Endothelial cell of umbilical vein (primary cell): ENCODE measurements at regions not wholly inside any gene's neighbourhood (a gene's known extent, or its start where the extent isn't known, plus 50 kb on each side); places are given as distances from the start of the nearest gene placed in this dataset.

Source experiments
- BruUV-seq: library from RNA; stranded (reverse); fragments of 400-500 nt; replicated peaks from 2 replicates; lab custom pipeline; 2021; lab: Mats Ljungman, UMichigan
- CTCF ChIA-PET: fragments of 300-600, 350-600 bp; sonication (Branson Sonifier 250); formaldehyde crosslinking; loops from one replicate; lab custom pipeline; 2021; ENCODE audit warnings: antibody characterized with exemption, inconsistent platforms; lab: Charles Lee
- POLR2A ChIA-PET: fragments of 300-600, 350-600 bp; sonication (Branson Sonifier 250); formaldehyde crosslinking; loops from one replicate; lab custom pipeline; 2021; ENCODE audit warnings: antibody characterized with exemption, inconsistent platforms; lab: Charles Lee
- DNase-seq: peaks from one replicate; pipeline ENCODE4 v3.0.0-alpha.2; 2011; ENCODE audit warnings: low read depth, low spot score
- FAIRE-seq: peaks from 2 replicates; lab custom pipeline; 2011; peaks lifted over from hg19 to GRCh38; lab: Jason Lieb, UNC
- H2AFZ ChIP-seq: 2 replicates; pipeline ENCODE4 v1.6.0; 2012; ENCODE audit warnings: low read depth, low read length, control low read depth, inconsistent platforms
- H3K27ac ChIP-seq: 2 replicates; pipeline ENCODE4 v1.5.1; 2011; ENCODE audit warnings: low read depth, mild to moderate bottlenecking, control low read depth, low read length, moderate library complexity; ENCODE audit not compliant: insufficient read depth
- H3K27me3 ChIP-seq, 2 experiments: 2 replicates each; pipeline versions ENCODE4 v1.6.0 to v1.6.1; 2011; ENCODE audit warnings: low read length in 2 of 2, mixed read lengths in 1 of 2; ENCODE audit not compliant: control insufficient read depth in 2 of 2, insufficient read depth in 2 of 2
- H3K36me3 ChIP-seq, 2 experiments: 2 replicates in 1 of 2; 3 replicates in 1 of 2; pipeline ENCODE4 v1.5.1; 2011; ENCODE audit warnings: low read length in 2 of 2, mild to moderate bottlenecking in 1 of 2, moderate library complexity in 1 of 2; ENCODE audit not compliant: control insufficient read depth in 2 of 2, insufficient read depth in 2 of 2; ENCODE audit errors: extremely low read depth in 1 of 2
- H3K4me1 ChIP-seq: 3 replicates; pipeline ENCODE4 v1.5.1; 2011; ENCODE audit warnings: mild to moderate bottlenecking, low read length; ENCODE audit not compliant: control insufficient read depth, insufficient read depth; ENCODE audit errors: extremely low read depth
- H3K4me2 ChIP-seq: 2 replicates; pipeline ENCODE4 v1.6.1; 2011; ENCODE audit warnings: low read length, control low read depth, mixed read lengths; ENCODE audit not compliant: insufficient read depth
- H3K4me3 ChIP-seq, 3 experiments: fragments of 200-600 bp in 1 of 3; sonication (generic), shearing (Covaris generic) in 1 of 3; replicated peaks in 1 of 3; 2 replicates each; pipeline ENCODE4 v1.5.1; 2011 to 2016; ENCODE audit warnings: control low read depth in 3 of 3, low read length in 3 of 3, mild to moderate bottlenecking in 2 of 3, inconsistent platforms in 1 of 3, low read depth in 1 of 3, moderate library complexity in 1 of 3; ENCODE audit not compliant: insufficient read depth in 1 of 3
- H3K79me2 ChIP-seq: 2 replicates; pipeline ENCODE4 v1.6.0; 2012; ENCODE audit warnings: low read length, inconsistent platforms; ENCODE audit not compliant: control insufficient read depth, insufficient read depth
- H3K9ac ChIP-seq: replicated peaks from 2 replicates; pipeline ENCODE3; 2011; ENCODE audit warnings: low read length, control low read depth; ENCODE audit not compliant: insufficient read depth; ENCODE audit errors: extremely low read depth
- H3K9me1 ChIP-seq: replicated peaks from 3 replicates; pipeline ENCODE4 v1.6.0; 2011; ENCODE audit warnings: mild to moderate bottlenecking, low read length; ENCODE audit not compliant: control insufficient read depth, insufficient read depth; ENCODE audit errors: extremely low read depth
- H3K9me3 ChIP-seq: replicated peaks from 2 replicates; pipeline ENCODE4 v1.5.1; 2012; ENCODE audit warnings: low read length, inconsistent platforms; ENCODE audit not compliant: control insufficient read depth, insufficient read depth
- H4K20me1 ChIP-seq: replicated peaks from 2 replicates; pipeline ENCODE3; 2011; ENCODE audit warnings: mild to moderate bottlenecking, low read length; ENCODE audit not compliant: control insufficient read depth, insufficient read depth; ENCODE audit errors: extremely low read depth
- CTCF ChIP-seq, 2 donors: IDR thresholded peaks; 1 replicate in 1 of 2; 2 replicates in 1 of 2; pipeline ENCODE4 v1.5.1; 2011; ENCODE audit warnings: low read length in 2 of 2, mild to moderate bottlenecking in 2 of 2, moderate library complexity in 2 of 2, control low read depth in 1 of 2, inconsistent platforms in 1 of 2, low read depth in 1 of 2; ENCODE audit not compliant: insufficient read depth in 1 of 2; ENCODE audit errors: extremely low read depth in 1 of 2
- EZH2 ChIP-seq: IDR thresholded peaks from 2 replicates; pipeline ENCODE4 v1.6.1; 2012; ENCODE audit warnings: borderline replicate concordance, low read depth, mild to moderate bottlenecking, moderate library complexity, low read length, inconsistent platforms; ENCODE audit not compliant: severe bottlenecking
- FOS ChIP-seq: IDR thresholded peaks from 2 replicates; pipeline ENCODE4 v1.6.1; 2011; ENCODE audit warnings: mild to moderate bottlenecking, low read length, moderate library complexity, borderline replicate concordance; ENCODE audit not compliant: insufficient read depth
- GATA2 ChIP-seq: IDR thresholded peaks from 2 replicates; pipeline ENCODE4 v1.7.0; 2011; ENCODE audit warnings: low read depth, mild to moderate bottlenecking, moderate library complexity, mixed read lengths, low read length; ENCODE audit not compliant: insufficient read length, insufficient read depth
- JUN ChIP-seq: IDR thresholded peaks from 2 replicates; pipeline ENCODE4 v1.6.1; 2011; ENCODE audit warnings: borderline replicate concordance, low read depth; ENCODE audit not compliant: insufficient read length, insufficient read depth
- MYC ChIP-seq: IDR thresholded peaks from one replicate; pipeline ENCODE4 v1.6.1; 2011; ENCODE audit warnings: mild to moderate bottlenecking, low read depth, low read length
- POLR2A ChIP-seq: IDR thresholded peaks from 2 replicates; pipeline ENCODE4 v1.6.1; 2012; ENCODE audit warnings: low read depth, mild to moderate bottlenecking, control low read depth, low read length
- POLR2AphosphoS5 ChIP-seq: IDR thresholded peaks from 2 replicates; pipeline ENCODE4 v1.6.1; 2012; ENCODE audit warnings: low read depth, mild to moderate bottlenecking, control low read depth, low read length, moderate library complexity; ENCODE audit not compliant: insufficient read depth
- dilution Hi-C: fragments of 300-500 bp; cut with MboI; formaldehyde crosslinking; loops from one replicate; pipeline ENCODE4 v1.15.0; 2019; ENCODE audit warnings: low sequenced_read_pairs; ENCODE audit not compliant: extremely low pct_ligation_motif_present
- intact Hi-C: fragments of 100-400 bp; cut with micrococcal nuclease; formaldehyde crosslinking; loops from one replicate; pipeline ENCODE4 v1.10.0; 2022
- TF ChIP-seq, protein P1 (sequence below): IDR thresholded peaks from 2 replicates; pipeline ENCODE4 v1.6.1; 2011; ENCODE audit not compliant: insufficient read depth, insufficient read length

DNA sequence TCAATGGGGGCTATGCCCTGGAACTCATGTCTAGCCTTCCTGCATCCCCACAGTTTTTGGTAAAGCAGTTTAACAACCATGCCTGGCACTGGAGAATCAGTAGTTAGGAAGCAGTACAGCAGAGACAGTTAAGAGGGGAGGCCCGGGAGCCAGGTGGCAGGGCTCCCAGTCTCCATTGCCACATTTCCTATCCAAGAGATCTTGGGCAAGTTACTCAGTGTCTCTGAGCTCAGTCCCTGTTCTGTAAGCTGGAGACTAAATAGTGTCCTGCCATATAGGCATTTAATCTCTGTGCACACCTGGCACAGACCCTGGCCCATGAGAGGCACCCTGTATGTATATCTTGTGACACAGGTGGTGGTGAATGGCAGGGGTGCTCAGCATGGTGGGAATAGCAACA is 156.1 kb upstream of the EOLA2 start:
- Histone ChIP-seq H3K9me1 (no peaks in the 10 kb centered on the region), H3K27me3 (no peaks in the 10 kb centered on the region), H3K9me3 (no peaks in the 10 kb centered on the region), H3K27ac (no peak overlapping the region), H3K79me2 (no peaks in the 10 kb centered on the region), H2AFZ (no peak overlapping the region), H3K4me1 (peaks cover 3% of the 10 kb centered on the region), H4K20me1 (no peaks in the 10 kb centered on the region), H3K4me2 (no peak overlapping the region), H3K36me3 (no peaks in the 10 kb centered on the region), H3K9ac (no peak overlapping the region), H3K4me3 (no peak overlapping the region)
- no TSS peak for BruUV-seq
- ChIA-PET CTCF (no interaction called here), POLR2A (no interaction called here)
- DNase-seq, result no peak
- intact Hi-C loops (no loop called here), dilution Hi-C loops (no loop called here)
- no peak for TF ChIP-seq EZH2
- no peak for TF ChIP-seq POLR2A
- no peak for TF ChIP-seq CTCF (IDR thresholded peaks at IDR 0.05; ENCODE audit: extremely low read depth in 1 of 2, insufficient read depth in 1 of 2, low read depth in 1 of 2, low read length in 2 of 2)
- TF ChIP-seq JUN, result no peak
- no peak for TF ChIP-seq POLR2AphosphoS5
- TF ChIP-seq FOS, result no peak
- no peak for TF ChIP-seq GATA2
- TF ChIP-seq MYC, result no peak
- TF ChIP-seq, protein P1, sequence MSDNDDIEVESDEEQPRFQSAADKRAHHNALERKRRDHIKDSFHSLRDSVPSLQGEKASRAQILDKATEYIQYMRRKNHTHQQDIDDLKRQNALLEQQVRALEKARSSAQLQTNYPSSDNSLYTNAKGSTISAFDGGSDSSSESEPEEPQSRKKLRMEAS, result no peak
- peak; percentile 48 for FAIRE-seq
